NT2/D1 (cell line): ENCODE measurements at regions not wholly inside any gene's neighbourhood (a gene's known extent, or its start where the extent isn't known, plus 50 kb on each side); places are given as distances from the start of the nearest gene placed in this dataset.

Source experiments
- SUZ12 ChIP-seq: IDR thresholded peaks from 2 replicates; pipeline ENCODE4 v1.6.1; 2011; ENCODE audit not compliant: insufficient read length, insufficient read depth; ENCODE audit errors: extremely low read depth
- YY1 ChIP-seq: IDR thresholded peaks from 2 replicates; pipeline ENCODE4 v1.6.1; 2011; ENCODE audit not compliant: insufficient read length, insufficient read depth

DNA sequence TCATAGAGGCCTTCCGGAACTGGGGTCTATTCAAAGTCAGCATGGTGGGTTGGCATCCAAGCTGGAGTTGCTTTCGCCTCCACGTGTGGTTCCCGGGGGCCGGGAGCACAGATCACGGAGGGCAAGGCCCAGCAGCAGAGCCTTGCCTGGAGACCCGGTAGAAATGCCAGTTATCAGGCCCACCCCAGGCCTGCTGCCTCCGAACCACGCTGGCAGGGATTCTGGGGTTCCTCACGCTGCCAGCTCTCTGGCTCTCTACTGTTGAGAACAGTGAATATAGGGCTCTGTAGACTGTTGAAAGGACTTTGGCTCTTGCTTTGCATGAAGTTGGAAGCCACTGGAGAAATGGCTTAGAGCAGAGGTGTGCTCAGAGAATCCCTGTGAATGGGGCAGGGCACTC is 127.5 kb downstream of the RIPK4 start:
- no peak for TF ChIP-seq YY1
- no peak for TF ChIP-seq SUZ12
